Body of pancreas (tissue), 4 donors: ENCODE measurements at regions not wholly inside any gene's neighbourhood (a gene's known extent, or its start where the extent isn't known, plus 50 kb on each side); places are given as distances from the start of the nearest gene placed in this dataset.

ENCODE experiments used
- ATAC-seq: fragments of 150-250 bp; one replicate; pipeline ENCODE4 v1.9.1; 2016
- DNase-seq, 4 donors: peaks; one replicate each; pipeline ENCODE4 v3.0.0-alpha.2; 2019
- H3K27ac ChIP-seq, 4 donors: fragments of 200-600 bp; sonication (generic); 1 replicate in 3 of 4; 2 replicates in 1 of 4; pipeline versions ENCODE4 v1.5.1 to v1.6.1; 2016 to 2019; ENCODE audit warnings: mild to moderate bottlenecking in 1 of 4, mixed read lengths in 1 of 4, moderate library complexity in 1 of 4
- H3K27me3 ChIP-seq, 2 donors: fragments of 200-600 bp; sonication (generic); one replicate each; pipeline ENCODE4 v1.6.0; 2016; ENCODE audit warnings: mild to moderate bottlenecking in 1 of 2
- H3K36me3 ChIP-seq, 2 donors: fragments of 200-600 bp; sonication (generic); replicated peaks in 1 of 2; 2 replicates each; pipeline ENCODE4 v1.5.1; 2016; ENCODE audit warnings: low read depth in 2 of 2; ENCODE audit not compliant: insufficient read depth in 1 of 2
- H3K4me1 ChIP-seq: fragments of 200-600 bp; sonication (generic); one replicate; pipeline ENCODE4 v1.6.0; 2016
- H3K4me3 ChIP-seq, 2 donors: fragments of 200-600 bp; sonication (generic); 1 replicate in 1 of 2; 2 replicates in 1 of 2; pipeline ENCODE4 v1.5.1; 2016 to 2019
- H3K9me3 ChIP-seq, 3 donors: fragments of 200-600 bp; sonication (generic); 1 replicate in 2 of 3; 2 replicates in 1 of 3; pipeline ENCODE4 v1.5.1; 2016
- CTCF ChIP-seq, 7 experiments: fragments of 450-650 bp in 4 of 7; fragments of 200-600 bp in 3 of 7; sonication (generic) in 3 of 7; IDR thresholded peaks; one replicate each; pipeline ENCODE4 v1.5.1; 2016 to 2019; ENCODE audit warnings: antibody characterized with exemption in 7 of 7
- POLR2A ChIP-seq, 3 donors: fragments of 450-650 bp; IDR thresholded peaks; one replicate each; pipeline ENCODE4 v1.6.1; 2016; ENCODE audit warnings: antibody characterized with exemption in 3 of 3, mild to moderate bottlenecking in 2 of 3
- WGBS, 2 donors: methylation state at CpG; one replicate each; pipeline ENCODE4 v1.1.5; 2017; 5-methylcytosine and 5-hydroxymethylcytosine counted together
- intact Hi-C: fragments of 100-400 bp; cut with DNase I; formaldehyde crosslinking; loops from one replicate; pipeline ENCODE4 v1.15.1; 2023

DNA sequence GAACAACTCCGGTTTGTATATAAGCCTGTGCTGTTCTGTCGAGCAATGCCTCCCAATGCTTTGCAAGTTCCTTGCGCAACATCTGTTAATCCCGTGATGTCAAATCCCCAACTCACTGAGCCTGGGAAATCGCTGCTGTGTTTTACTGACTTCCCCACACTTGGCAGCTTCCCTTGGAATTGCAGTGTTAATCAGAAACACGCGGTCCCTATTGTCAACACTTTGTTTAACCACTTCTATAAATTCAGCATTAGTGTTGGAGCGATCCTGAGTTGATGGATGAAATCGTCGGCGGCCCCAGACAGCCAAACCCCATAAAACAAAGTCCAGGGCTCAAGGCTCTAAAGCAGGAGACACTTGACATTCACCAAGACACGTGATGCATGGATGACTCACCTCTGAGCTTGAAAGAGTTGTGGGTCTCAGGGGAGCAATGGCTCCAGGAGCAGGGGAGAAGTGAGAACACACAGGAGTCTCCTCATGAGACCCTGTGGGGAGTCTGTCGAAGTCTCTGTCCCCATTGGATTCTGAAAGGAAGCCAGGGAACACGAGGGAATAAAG, 555.3 kb downstream of the MIAT start:
- no peaks in the 10 kb centered on the region for H3K27me3 ChIP-seq
- WGBS, 2 donors: 11% methylated on average over 14 of the region's 14 CpGs
- peaks cover 13% of the 10 kb centered on the region for H3K4me1 ChIP-seq
- DNase-seq: peak; percentile 67 to 90 (median 82)
- TF ChIP-seq CTCF (IDR thresholded peaks at IDR 0.05) (no peak), POLR2A (IDR thresholded peaks at IDR 0.05) (no peak)
- intact Hi-C loops: no loop called here
- H3K36me3 ChIP-seq: no peaks in the 10 kb centered on the region
- H3K27ac ChIP-seq: peak overlapping the region; percentile 1 to 37 (median 31)
- peak; percentile 88 for ATAC-seq
- no peak overlapping the region for H3K4me3 ChIP-seq
- no peaks in the 10 kb centered on the region for H3K9me3 ChIP-seq

DNA sequence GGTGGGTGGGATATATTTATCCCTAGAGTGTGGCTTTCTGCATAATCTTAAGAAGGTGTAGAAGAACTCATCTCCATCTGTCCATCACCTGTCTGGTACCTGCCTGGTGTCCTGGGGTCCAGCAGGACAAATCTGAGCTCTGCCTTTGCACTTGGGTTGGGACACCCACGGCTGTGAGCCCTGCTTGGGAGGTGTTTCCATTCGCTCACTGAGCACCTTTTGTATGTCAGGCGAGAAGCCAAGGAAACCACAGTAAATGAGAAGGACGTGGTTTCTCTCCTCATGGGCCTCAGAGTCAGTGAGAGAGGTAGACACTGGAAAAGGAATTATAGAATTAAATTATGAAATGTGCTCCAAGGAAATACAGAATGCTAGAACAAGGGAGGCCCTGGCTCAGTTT, 555.9 kb downstream of the MIAT start:
- peak overlapping the region in 2 of 4 donors; percentile 1 to 34 for H3K27ac ChIP-seq
- H3K9me3 ChIP-seq: no peaks in the 10 kb centered on the region
- no peaks in the 10 kb centered on the region for H3K36me3 ChIP-seq
- DNase-seq: no peak
- intact Hi-C loops: no loop called here
- H3K4me1 ChIP-seq: peaks cover 13% of the 10 kb centered on the region
- H3K27me3 ChIP-seq: no peaks in the 10 kb centered on the region
- ATAC-seq: no peak
- 77 to 89% methylated on average over 4 of the region's 4 CpGs for WGBS, 2 donors
- TF ChIP-seq POLR2A (IDR thresholded peaks at IDR 0.05): no peak
- TF ChIP-seq CTCF (IDR thresholded peaks at IDR 0.05): no peak
- H3K4me3 ChIP-seq: no peak overlapping the region

- WGBS, 2 donors: 82 to 92% methylated on average over 17 of the region's 17 CpGs
- Histone ChIP-seq H3K4me1 (peaks cover 13% of the 10 kb centered on the region), H3K27ac (peak overlapping the region in 1 of 4 donors; percentile 34), H3K27me3 (no peaks in the 10 kb centered on the region), H3K9me3 (no peaks in the 10 kb centered on the region), H3K4me3 (no peak overlapping the region), H3K36me3 (no peaks in the 10 kb centered on the region)
- ATAC-seq (peak; percentile 9), DNase-seq (peak; percentile 18 to 45 (median 36))
- no peak for TF ChIP-seq POLR2A (IDR thresholded peaks at IDR 0.05)
- TF ChIP-seq CTCF (IDR thresholded peaks at IDR 0.05): no peak
- intact Hi-C loops: no loop called here
Measured at GRCh38 chr22:27213766-27214581, 556.6 kb downstream of the MIAT start.

GRCh38 chr22:27214691-27215090, 557.3 kb downstream of the MIAT start:
- DNase-seq: no peak
- peaks cover 13% of the 10 kb centered on the region for H3K4me1 ChIP-seq
- H3K9me3 ChIP-seq: no peaks in the 10 kb centered on the region
- TF ChIP-seq CTCF (IDR thresholded peaks at IDR 0.05) (no peak), POLR2A (IDR thresholded peaks at IDR 0.05) (no peak)
- intact Hi-C loops: no loop called here
- H3K27me3 ChIP-seq: no peaks in the 10 kb centered on the region
- no peak for ATAC-seq
- 82 to 87% methylated on average over 6 of the region's 6 CpGs for whole genome bisulfite sequencing, 2 donors
- no peak overlapping the region for H3K4me3 ChIP-seq
- H3K36me3 ChIP-seq: no peaks in the 10 kb centered on the region
- no peak overlapping the region for H3K27ac ChIP-seq
